Heart right ventricle (tissue), 16 donors: ENCODE measurements at regions not wholly inside any gene's neighbourhood (a gene's known extent, or its start where the extent isn't known, plus 50 kb on each side); places are given as distances from the start of the nearest gene placed in this dataset.

Experiments used
- ATAC-seq, 8 donors: fragments of 200-7000 bp; cut with Tn5 transposase; one replicate each; pipeline ENCODE4 v1.9.1; 2020; ENCODE audit warnings: mild to moderate bottlenecking in 8 of 8, moderate library complexity in 8 of 8, moderate number of reproducible peaks in 1 of 8
- DNase-seq, 2 donors: peaks; one replicate each; pipeline ENCODE4 v3.0.0-alpha.2; 2020
- H3K27ac ChIP-seq, 10 donors: fragments of 200-600 bp; sonication (generic) in 2 of 10; one replicate each; pipeline versions ENCODE4 v1.5.0 to v1.8.0; 2020 to 2022; ENCODE audit warnings: mild to moderate bottlenecking in 3 of 10
- H3K27me3 ChIP-seq, 7 donors: fragments of 200-600 bp; one replicate each; pipeline ENCODE4 v1.8.0; 2021 to 2022; ENCODE audit warnings: mild to moderate bottlenecking in 2 of 7
- H3K36me3 ChIP-seq, 9 donors: fragments of 200-600 bp; sonication (generic) in 1 of 9; one replicate each; pipeline versions ENCODE4 v1.5.0 to v1.8.0; 2020 to 2022; ENCODE audit warnings: mild to moderate bottlenecking in 2 of 9
- H3K4me1 ChIP-seq, 9 donors: fragments of 200-600 bp; sonication (generic) in 1 of 9; one replicate each; pipeline versions ENCODE4 v1.5.0 to v1.8.0; 2020 to 2022; ENCODE audit warnings: mild to moderate bottlenecking in 4 of 9
- H3K4me3 ChIP-seq, 10 donors: fragments of 200-600 bp; sonication (generic) in 2 of 10; one replicate each; pipeline versions ENCODE4 v1.5.0 to v1.8.0; 2020 to 2022; ENCODE audit warnings: mild to moderate bottlenecking in 7 of 10, moderate library complexity in 2 of 10
- H3K9me3 ChIP-seq, 11 donors: fragments of 200-600 bp in 10 of 11; sonication (generic) in 2 of 11; one replicate each; pipeline versions ENCODE4 v1.5.0 to v1.8.0; 2013 to 2022; ENCODE audit warnings: mild to moderate bottlenecking in 2 of 11, control low read depth in 1 of 11, moderate library complexity in 1 of 11
- CTCF ChIP-seq, 9 donors: fragments of 200-600 bp; sonication (generic) in 2 of 9; IDR thresholded peaks; one replicate each; pipeline versions ENCODE4 v1.5.0 to v1.8.0; 2021 to 2022; ENCODE audit warnings: antibody characterized with exemption in 9 of 9, mild to moderate bottlenecking in 5 of 9, moderate library complexity in 1 of 9
- WGBS, 2 donors: extraction: QIAGEN DNeasy Blood & Tissue Kit; methylation state at CpG; one replicate each; pipeline ENCODE4 v1.1.7; 2013; ENCODE audit warnings: inconsistent platforms in 1 of 2; 5-methylcytosine and 5-hydroxymethylcytosine counted together
- intact Hi-C, 10 donors: fragments of 100-400 bp; cut with DNase I; formaldehyde crosslinking; loops; one replicate each; pipeline versions ENCODE4 v1.11.1 to v1.14.2; 2022
- donor health status: Arrhythmogenic right ventricular cardiomyopathy.
- donor health status: ischemic (EF 13 %, LVEDD 7.1; RV severe dilation, severe dysfunction).
- donor health status: healthy with polysubstance abuse.
- donor health status: DM: no; HTN: yes; CAD: no.
- donor health status: DM: no; HTN: no; CAD: no.
- donor health status: ischemic (EF 25% LVEDD 6.9; RV normal size, moderate dysfunction).
- donor health status: ischemic (EF 25% LVEDD 5.7; RV mildly dilated, moderate dysfunction).
- donor health status: healthy.
- donor health status: DM: yes; HTN: yes; CAD: no.
- donor health status: Ischemic cardiomyopathy.
- donor health status: ischemic (EF 35%, LVEDD 5.7; RV mildly dilated, moderate dysfunction).
- donor health status: nonischemic (EF 11% LVEDD 7.7; RV severe dilation, severe dysfunction).
- donor health status: DM: yes; HTN: yes; CAD: no.
- donor health status: PGD.
- donor health status: ischemic (EF 29% LVEDD 5.4; RV normal size, mild dysfunction).
- donor health status: nonischemic (EF 23%, LVEDD 6.1; RV moderate dilation, normal function).

DNA sequence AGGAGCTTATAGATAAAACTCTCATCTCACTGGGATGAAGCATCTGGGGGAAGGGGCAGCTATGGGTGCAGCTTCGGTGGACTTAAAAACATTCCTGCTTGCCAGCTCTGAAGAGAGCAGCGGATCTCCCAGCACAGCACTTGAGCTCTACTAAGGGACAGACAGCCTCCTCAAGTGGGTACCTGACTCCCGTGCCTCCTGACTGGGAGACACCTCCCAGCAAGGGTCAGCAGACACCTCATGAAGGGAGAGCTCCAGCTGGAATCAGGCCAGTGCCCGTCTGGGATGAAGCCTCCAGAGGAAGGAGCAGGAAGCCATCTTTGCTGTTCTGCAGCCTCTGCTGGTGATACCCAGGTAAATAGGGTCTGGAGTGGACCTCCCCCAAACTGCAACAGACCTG is 345.2 kb upstream of the SYT1 start:
- intact Hi-C loops = no loop called here
- no peaks in the 10 kb centered on the region for H3K4me1 ChIP-seq
- no peaks in the 10 kb centered on the region for H3K36me3 ChIP-seq
- peaks cover 0 to 11% (median 0%) of the 10 kb centered on the region in 11 donors for H3K9me3 ChIP-seq
- no peak for DNase-seq
- H3K27ac ChIP-seq = no peak overlapping the region
- no peak for TF ChIP-seq CTCF (IDR thresholded peaks at IDR 0.05)
- WGBS, 2 donors = 83 to 87% methylated on average over 4 of the region's 4 CpGs
- no peak for ATAC-seq
- no peaks in the 10 kb centered on the region for H3K27me3 ChIP-seq
- H3K4me3 ChIP-seq = no peak overlapping the region

DNA sequence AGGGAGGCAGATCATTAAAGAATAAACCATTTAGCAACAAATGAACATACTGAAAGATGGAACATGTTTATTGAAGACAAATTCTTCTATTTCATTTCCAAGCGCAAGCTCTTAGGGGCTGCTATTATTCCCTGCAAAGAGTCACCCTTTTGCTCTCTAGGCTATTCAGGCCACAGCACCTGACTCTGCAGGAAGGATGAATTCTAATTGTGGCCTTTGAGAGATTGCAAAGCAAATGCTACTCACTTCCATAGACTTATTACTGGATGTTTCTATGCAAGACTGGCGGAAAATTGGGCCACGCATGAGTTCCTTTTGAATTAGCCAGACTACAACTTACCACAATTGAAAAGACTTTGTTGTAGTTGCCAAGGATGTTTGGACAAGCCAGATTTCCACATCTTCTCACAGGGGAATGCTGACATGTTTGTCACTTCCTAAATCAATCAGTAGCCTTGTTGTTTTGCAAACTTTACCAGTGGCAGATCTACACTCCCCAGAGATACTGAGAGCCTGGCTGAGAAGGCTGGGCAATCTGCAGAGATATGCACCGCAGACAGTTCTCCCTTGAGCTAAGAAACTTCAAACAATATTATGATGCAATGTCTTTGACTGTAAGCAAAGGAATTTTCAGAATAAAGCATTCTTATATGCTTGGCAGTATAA is 334.3 kb upstream of the SYT1 start:
- Histone ChIP-seq H3K27me3 (no peaks in the 10 kb centered on the region), H3K4me1 (no peaks in the 10 kb centered on the region), H3K4me3 (no peak overlapping the region), H3K27ac (no peak overlapping the region), H3K36me3 (no peaks in the 10 kb centered on the region), H3K9me3 (no peaks in the 10 kb centered on the region)
- intact Hi-C loops = no loop called here
- WGBS, 2 donors = 62 to 69% methylated on average over 4 of the region's 4 CpGs
- no peak for TF ChIP-seq CTCF (IDR thresholded peaks at IDR 0.05)
- ATAC-seq (no peak), DNase-seq (no peak)

DNA sequence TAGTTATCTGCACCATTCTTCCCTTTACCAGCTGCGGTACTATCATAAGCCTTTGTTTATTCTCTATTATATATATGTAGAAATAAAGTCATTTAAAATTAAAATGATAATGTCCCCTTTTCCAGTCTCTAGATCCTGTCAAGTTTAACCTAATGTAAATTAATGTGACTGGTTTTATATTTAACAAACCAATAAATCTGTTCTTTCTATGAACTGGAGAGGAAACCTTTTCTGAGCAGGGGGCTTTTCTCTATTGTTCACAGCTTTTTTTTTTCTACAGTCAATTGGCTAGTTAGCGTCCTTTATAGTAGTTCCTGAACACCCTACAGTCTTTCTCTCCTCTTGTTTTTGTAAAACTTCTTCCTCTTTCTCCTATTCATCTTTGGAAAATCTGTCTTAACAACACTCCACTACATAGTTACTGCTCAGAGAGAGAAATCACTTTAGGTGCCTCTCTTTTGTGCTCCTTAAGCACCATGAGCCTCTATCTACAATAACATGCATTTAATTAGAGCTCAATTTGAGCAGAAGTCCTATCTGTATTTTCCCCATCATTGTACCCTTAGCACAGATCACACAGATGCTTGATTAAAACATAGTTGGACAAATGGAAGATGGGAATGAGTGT is 332.6 kb upstream of the SYT1 start:
- WGBS, 2 donors = 61 to 66% methylated on average over 2 of the region's 2 CpGs
- TF ChIP-seq CTCF (IDR thresholded peaks at IDR 0.05) = no peak
- Histone ChIP-seq H3K4me3 (no peak overlapping the region), H3K27ac (no peak overlapping the region), H3K9me3 (no peaks in the 10 kb centered on the region), H3K27me3 (no peaks in the 10 kb centered on the region), H3K36me3 (no peaks in the 10 kb centered on the region), H3K4me1 (no peaks in the 10 kb centered on the region)
- intact Hi-C loops = no loop called here
- no peak for ATAC-seq
- no peak for DNase-seq

- intact Hi-C loops = no loop called here
- Histone ChIP-seq H3K36me3 (no peaks in the 10 kb centered on the region), H3K27ac (no peak overlapping the region), H3K27me3 (no peaks in the 10 kb centered on the region), H3K4me3 (no peak overlapping the region), H3K4me1 (no peaks in the 10 kb centered on the region), H3K9me3 (no peaks in the 10 kb centered on the region)
- ATAC-seq (no peak), DNase-seq (no peak)
- 62 to 67% methylated on average over 1 of the region's 1 CpG for WGBS, 2 donors
- TF ChIP-seq CTCF (IDR thresholded peaks at IDR 0.05) = no peak
Measured at GRCh38 chr12:78534311-78534710, 330.3 kb upstream of the SYT1 start.
